HL-60 (cell line): ENCODE measurements at regions not wholly inside any gene's neighbourhood (a gene's known extent, or its start where the extent isn't known, plus 50 kb on each side); places are given as distances from the start of the nearest gene placed in this dataset.

Experiments used
- TF ChIP-seq, protein P1 (sequence below): IDR thresholded peaks from one replicate; pipeline ENCODE4 v1.5.1; 2011; ENCODE audit warnings: low read length, control low read depth, inconsistent platforms; ENCODE audit not compliant: insufficient read depth
- TF ChIP-seq, protein P2 (sequence below): IDR thresholded peaks from 2 replicates; pipeline ENCODE4 v1.6.1; 2012; ENCODE audit warnings: low read depth; ENCODE audit not compliant: insufficient replicate concordance

DNA sequence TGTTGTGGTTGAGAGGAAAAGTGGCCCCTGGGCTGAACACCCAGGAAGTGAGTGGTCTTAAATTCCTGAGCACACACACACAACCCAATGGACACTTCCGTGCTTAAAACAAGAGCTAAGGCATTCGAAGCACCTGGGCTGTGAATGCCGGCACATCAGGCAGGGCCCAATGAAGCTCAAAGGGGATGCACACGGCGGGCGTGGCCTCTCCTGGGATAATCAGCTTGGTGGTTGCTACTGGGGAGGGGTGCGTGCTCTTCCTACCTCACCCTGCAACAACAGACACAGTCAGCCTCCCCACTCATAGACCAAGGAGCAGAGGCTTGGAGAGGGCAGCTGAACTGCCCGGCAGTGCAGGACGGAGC lies 115.0 kb upstream of the TCERG1L start:
- TF ChIP-seq, protein P1, sequence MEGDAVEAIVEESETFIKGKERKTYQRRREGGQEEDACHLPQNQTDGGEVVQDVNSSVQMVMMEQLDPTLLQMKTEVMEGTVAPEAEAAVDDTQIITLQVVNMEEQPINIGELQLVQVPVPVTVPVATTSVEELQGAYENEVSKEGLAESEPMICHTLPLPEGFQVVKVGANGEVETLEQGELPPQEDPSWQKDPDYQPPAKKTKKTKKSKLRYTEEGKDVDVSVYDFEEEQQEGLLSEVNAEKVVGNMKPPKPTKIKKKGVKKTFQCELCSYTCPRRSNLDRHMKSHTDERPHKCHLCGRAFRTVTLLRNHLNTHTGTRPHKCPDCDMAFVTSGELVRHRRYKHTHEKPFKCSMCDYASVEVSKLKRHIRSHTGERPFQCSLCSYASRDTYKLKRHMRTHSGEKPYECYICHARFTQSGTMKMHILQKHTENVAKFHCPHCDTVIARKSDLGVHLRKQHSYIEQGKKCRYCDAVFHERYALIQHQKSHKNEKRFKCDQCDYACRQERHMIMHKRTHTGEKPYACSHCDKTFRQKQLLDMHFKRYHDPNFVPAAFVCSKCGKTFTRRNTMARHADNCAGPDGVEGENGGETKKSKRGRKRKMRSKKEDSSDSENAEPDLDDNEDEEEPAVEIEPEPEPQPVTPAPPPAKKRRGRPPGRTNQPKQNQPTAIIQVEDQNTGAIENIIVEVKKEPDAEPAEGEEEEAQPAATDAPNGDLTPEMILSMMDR, result no peak
- TF ChIP-seq, protein P2, sequence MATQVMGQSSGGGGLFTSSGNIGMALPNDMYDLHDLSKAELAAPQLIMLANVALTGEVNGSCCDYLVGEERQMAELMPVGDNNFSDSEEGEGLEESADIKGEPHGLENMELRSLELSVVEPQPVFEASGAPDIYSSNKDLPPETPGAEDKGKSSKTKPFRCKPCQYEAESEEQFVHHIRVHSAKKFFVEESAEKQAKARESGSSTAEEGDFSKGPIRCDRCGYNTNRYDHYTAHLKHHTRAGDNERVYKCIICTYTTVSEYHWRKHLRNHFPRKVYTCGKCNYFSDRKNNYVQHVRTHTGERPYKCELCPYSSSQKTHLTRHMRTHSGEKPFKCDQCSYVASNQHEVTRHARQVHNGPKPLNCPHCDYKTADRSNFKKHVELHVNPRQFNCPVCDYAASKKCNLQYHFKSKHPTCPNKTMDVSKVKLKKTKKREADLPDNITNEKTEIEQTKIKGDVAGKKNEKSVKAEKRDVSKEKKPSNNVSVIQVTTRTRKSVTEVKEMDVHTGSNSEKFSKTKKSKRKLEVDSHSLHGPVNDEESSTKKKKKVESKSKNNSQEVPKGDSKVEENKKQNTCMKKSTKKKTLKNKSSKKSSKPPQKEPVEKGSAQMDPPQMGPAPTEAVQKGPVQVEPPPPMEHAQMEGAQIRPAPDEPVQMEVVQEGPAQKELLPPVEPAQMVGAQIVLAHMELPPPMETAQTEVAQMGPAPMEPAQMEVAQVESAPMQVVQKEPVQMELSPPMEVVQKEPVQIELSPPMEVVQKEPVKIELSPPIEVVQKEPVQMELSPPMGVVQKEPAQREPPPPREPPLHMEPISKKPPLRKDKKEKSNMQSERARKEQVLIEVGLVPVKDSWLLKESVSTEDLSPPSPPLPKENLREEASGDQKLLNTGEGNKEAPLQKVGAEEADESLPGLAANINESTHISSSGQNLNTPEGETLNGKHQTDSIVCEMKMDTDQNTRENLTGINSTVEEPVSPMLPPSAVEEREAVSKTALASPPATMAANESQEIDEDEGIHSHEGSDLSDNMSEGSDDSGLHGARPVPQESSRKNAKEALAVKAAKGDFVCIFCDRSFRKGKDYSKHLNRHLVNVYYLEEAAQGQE, result no peak
